K562 (cell line): ENCODE measurements at regions not wholly inside any gene's neighbourhood (a gene's known extent, or its start where the extent isn't known, plus 50 kb on each side); places are given as distances from the start of the nearest gene placed in this dataset.

Experiments used
- ATAC-seq: fragments of 200-7000 bp; cut with Tn5 transposase; 3 replicates; pipeline ENCODE4 v1.9.1; 2020; ENCODE audit warnings: moderate library complexity
- BruUV-seq: library from RNA; stranded (reverse); fragments of 400-500 nt; replicated peaks from 2 replicates; lab custom pipeline; 2021; lab: Mats Ljungman, UMichigan
- CTCF ChIA-PET: fragments of 300-600 bp; formaldehyde crosslinking; extraction: SDS; loops from one replicate; lab custom pipeline; 2021; ENCODE audit warnings: low intra/inter-chr PET ratio; lab: Yijun Ruan, JAX
- POLR2A ChIA-PET: fragments of 300-600, 350-650 bp; sonication (Branson Sonifier 250); formaldehyde crosslinking; extraction: SDS; loops from one replicate; lab custom pipeline; 2021; ENCODE audit warnings: antibody characterized with exemption, inconsistent platforms; lab: Yijun Ruan, JAX
- DNase-seq, 4 experiments: peaks; one replicate each; pipeline versions ENCODE4 v3.0.0 to v3.0.0-alpha.2; 2011 to 2018; ENCODE audit warnings: low spot score in 3 of 4, mixed read lengths in 3 of 4; ENCODE audit errors: extremely low read depth in 1 of 4
- FAIRE-seq: peaks from 2 replicates; lab custom pipeline; 2011; peaks lifted over from hg19 to GRCh38; lab: Jason Lieb, UNC
- H2AFZ ChIP-seq: 2 replicates; pipeline ENCODE4 v1.6.0; 2011; ENCODE audit warnings: low read depth, low read length, control low read depth, inconsistent platforms
- H3K27ac ChIP-seq: fragments of 200-600 bp; 3 replicates; pipeline ENCODE4 v1.8.0; 2011; ENCODE audit warnings: low read depth, mild to moderate bottlenecking, control low read depth, inconsistent platforms, low read length, moderate library complexity, mixed read lengths; ENCODE audit errors: extremely low read depth
- H3K27me3 ChIP-seq, 2 experiments: fragments of 300-600 bp in 1 of 2; 2 replicates in 1 of 2; 3 replicates in 1 of 2; pipeline versions ENCODE4 v1.6.0 to v1.8.0; 2011; ENCODE audit warnings: inconsistent platforms in 2 of 2, low read length in 2 of 2, mild to moderate bottlenecking in 1 of 2, mixed read lengths in 1 of 2, moderate library complexity in 1 of 2; ENCODE audit not compliant: control insufficient read depth in 2 of 2, insufficient read depth in 2 of 2
- H3K36me3 ChIP-seq: fragments of 300-600 bp; 3 replicates; pipeline ENCODE4 v1.8.0; 2011; ENCODE audit warnings: mild to moderate bottlenecking, low read length, inconsistent platforms; ENCODE audit not compliant: control insufficient read depth, insufficient read depth
- H3K4me1 ChIP-seq, 2 experiments: fragments of 200-600 bp in 1 of 2; replicated peaks in 1 of 2; 2 replicates in 1 of 2; 3 replicates in 1 of 2; pipeline versions ENCODE4 v1.5.1 to v1.8.0; 2011; ENCODE audit warnings: inconsistent platforms in 2 of 2, low read length in 2 of 2, mild to moderate bottlenecking in 1 of 2, mixed read lengths in 1 of 2, moderate library complexity in 1 of 2; ENCODE audit not compliant: control insufficient read depth in 2 of 2, insufficient read depth in 2 of 2
- H3K4me2 ChIP-seq: 2 replicates; pipeline ENCODE4 v1.6.1; 2011; ENCODE audit warnings: low read length, control low read depth, inconsistent platforms, mixed read lengths; ENCODE audit not compliant: insufficient read depth
- H3K4me3 ChIP-seq: fragments of 200-600 bp; sonication (generic), shearing (Covaris generic); 2 replicates; pipeline ENCODE4 v1.5.1; 2016; ENCODE audit warnings: control low read depth, inconsistent platforms
- H3K79me2 ChIP-seq: fragments of 200-600 bp; 3 replicates; pipeline ENCODE4 v1.8.0; 2011; ENCODE audit warnings: low read length, inconsistent platforms; ENCODE audit not compliant: control insufficient read depth, insufficient read depth
- H3K9ac ChIP-seq, 2 experiments: 2 replicates each; pipeline versions ENCODE4 v1.6.0 to v1.6.1; 2011; ENCODE audit warnings: low read depth in 2 of 2, low read length in 2 of 2, control low read depth in 1 of 2, inconsistent platforms in 1 of 2, mild to moderate bottlenecking in 1 of 2, mixed read lengths in 1 of 2; ENCODE audit not compliant: insufficient read depth in 1 of 2
- H3K9me1 ChIP-seq: one replicate; pipeline ENCODE4 v1.6.0; 2011; ENCODE audit warnings: inconsistent platforms, mild to moderate bottlenecking, low read length, moderate library complexity; ENCODE audit not compliant: control insufficient read depth, insufficient read depth
- H3K9me3 ChIP-seq: replicated peaks from 2 replicates; pipeline ENCODE4 v1.5.1; 2011; ENCODE audit warnings: low read depth, low read length, inconsistent platforms; ENCODE audit not compliant: control insufficient read depth, insufficient read depth
- H4K20me1 ChIP-seq: replicated peaks from 2 replicates; pipeline ENCODE4 v1.6.1; 2011; ENCODE audit warnings: low read length, inconsistent platforms, mixed read lengths; ENCODE audit not compliant: control insufficient read depth, insufficient read depth
- CXXC5 ChIP-seq: fragments of 250-450 bp; sonication (Bioruptor Pico); IDR thresholded peaks from 2 replicates; pipeline ENCODE4 v1.8.0; 2022; ENCODE audit warnings: inconsistent platforms, mild to moderate bottlenecking, moderate library complexity
- ELF2 ChIP-seq: fragments of 250-450 bp; sonication (Bioruptor Pico); IDR thresholded peaks from 2 replicates; pipeline ENCODE4 v1.5.0; 2021; ENCODE audit warnings: mild to moderate bottlenecking
- HNRNPUL1 ChIP-seq: fragments of 200-400 bp; formaldehyde crosslinking; IDR thresholded peaks from 2 replicates; pipeline ENCODE4 v1.6.1; 2017; ENCODE audit warnings: low read length
- SRSF3 ChIP-seq: fragments of 200-400 bp; formaldehyde crosslinking; IDR thresholded peaks from 2 replicates; pipeline ENCODE4 v1.6.1; 2016; ENCODE audit warnings: mild to moderate bottlenecking, low read length, moderate library complexity; ENCODE audit not compliant: insufficient read depth
- THRAP3 ChIP-seq: fragments of 450-650 bp; IDR thresholded peaks from 2 replicates; pipeline ENCODE4 v1.6.1; 2016; ENCODE audit warnings: mild to moderate bottlenecking, inconsistent platforms, borderline replicate concordance
- ZNF324 ChIP-seq: fragments of 250-450 bp; sonication (Bioruptor Pico); IDR thresholded peaks from 2 replicates; pipeline ENCODE4 v1.4.0; 2020; ENCODE audit warnings: mild to moderate bottlenecking
- WGBS: fragments of 100-300 bp; shearing (Covaris generic); methylation state at CpG from one replicate; pipeline ENCODE4 v1.1.6; 2016; ENCODE audit warnings: low coverage, mixed read lengths; ENCODE audit not compliant: insufficient coverage; ENCODE audit errors: missing lambda C conversion rate; 5-methylcytosine and 5-hydroxymethylcytosine counted together
- in situ Hi-C: fragments of 300-500 bp; cut with MboI; formaldehyde crosslinking; loops from 4 replicates; pipeline ENCODE4 v1.15.0; 2018; ENCODE audit warnings: inconsistent platforms, mixed read lengths
- intact Hi-C: fragments of 100-400 bp; cut with micrococcal nuclease; formaldehyde crosslinking; loops from 2 replicates; pipeline ENCODE4 v1.14.2; 2022
- TF ChIP-seq, protein P1 (sequence below): fragments of 450-650 bp; formaldehyde crosslinking; IDR thresholded peaks from 2 replicates; pipeline ENCODE4 v1.4.0; 2020; ENCODE audit warnings: mild to moderate bottlenecking, mixed read lengths

DNA sequence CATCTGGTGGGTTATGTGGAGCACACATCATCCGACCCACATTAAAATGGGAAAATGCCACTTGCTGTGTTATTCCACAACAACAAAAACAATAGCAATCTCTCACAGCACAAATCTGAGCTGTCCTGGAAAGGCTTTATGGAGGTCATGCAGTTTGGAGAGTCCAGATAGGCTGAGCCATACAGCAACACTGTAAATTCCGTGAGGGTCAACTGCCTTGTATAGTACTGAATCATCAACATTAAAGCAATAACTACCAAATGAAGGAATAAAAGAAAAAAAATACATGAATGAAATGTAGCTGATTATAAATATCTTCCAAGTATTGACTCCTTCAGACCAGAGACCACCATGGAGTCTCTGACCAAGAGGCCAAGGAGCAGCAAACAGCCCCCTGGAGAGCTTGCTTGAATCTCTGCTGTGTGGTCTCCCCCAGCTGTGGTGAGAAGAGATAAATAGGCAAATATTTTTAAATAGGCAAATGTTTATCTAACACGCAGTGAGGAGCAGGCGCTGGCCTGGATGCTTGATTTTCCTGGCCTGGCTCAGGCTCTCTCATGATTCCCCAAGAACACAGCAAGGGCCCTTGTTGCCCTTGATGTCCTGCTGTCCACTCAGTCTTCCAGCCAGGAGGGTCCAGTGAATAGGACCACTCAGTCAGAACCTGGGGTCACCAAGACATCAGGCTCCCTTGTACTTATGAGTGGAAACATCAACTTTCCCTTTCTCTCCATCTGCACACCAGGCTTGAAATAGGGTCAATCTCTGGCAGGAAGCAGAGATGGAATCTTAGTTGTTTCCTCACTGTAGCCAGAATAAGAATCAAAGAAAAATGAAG, 1021.3 kb downstream of the XPNPEP1 start:
- no TSS peak for BruUV-seq
- Histone ChIP-seq H4K20me1 (no peaks in the 10 kb centered on the region), H3K27ac (no peak overlapping the region), H3K4me3 (no peak overlapping the region), H3K27me3 (no peaks in the 10 kb centered on the region), H2AFZ (no peak overlapping the region), H3K9ac (no peak overlapping the region), H3K36me3 (no peaks in the 10 kb centered on the region), H3K4me1 (no peaks in the 10 kb centered on the region), H3K9me1 (no peaks in the 10 kb centered on the region), H3K4me2 (no peak overlapping the region), H3K79me2 (no peaks in the 10 kb centered on the region), H3K9me3 (no peaks in the 10 kb centered on the region)
- no peak for FAIRE-seq
- in situ Hi-C loops (no loop called here), intact Hi-C loops (no loop called here)
- ChIA-PET CTCF (no interaction called here), POLR2A (interaction anchor here (0.6 kb wide), 1 partner anchor 950 kb away, joined by 4 read pairs; no protein-coding TSS in a partner anchor)
- 3% methylated on average over 4 of the region's 4 CpGs for WGBS
- TF ChIP-seq, protein P1, sequence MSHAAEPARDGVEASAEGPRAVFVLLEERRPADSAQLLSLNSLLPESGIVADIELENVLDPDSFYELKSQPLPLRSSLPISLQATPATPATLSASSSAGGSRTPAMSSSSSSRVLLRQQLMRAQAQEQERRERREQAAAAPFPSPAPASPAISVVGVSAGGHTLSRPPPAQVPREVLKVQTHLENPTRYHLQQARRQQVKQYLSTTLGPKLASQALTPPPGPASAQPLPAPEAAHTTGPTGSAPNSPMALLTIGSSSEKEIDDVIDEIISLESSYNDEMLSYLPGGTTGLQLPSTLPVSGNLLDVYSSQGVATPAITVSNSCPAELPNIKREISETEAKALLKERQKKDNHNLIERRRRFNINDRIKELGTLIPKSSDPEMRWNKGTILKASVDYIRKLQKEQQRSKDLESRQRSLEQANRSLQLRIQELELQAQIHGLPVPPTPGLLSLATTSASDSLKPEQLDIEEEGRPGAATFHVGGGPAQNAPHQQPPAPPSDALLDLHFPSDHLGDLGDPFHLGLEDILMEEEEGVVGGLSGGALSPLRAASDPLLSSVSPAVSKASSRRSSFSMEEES (CRISPR knock-in tag): no peak
- TF ChIP-seq ELF2 (CRISPR knock-in tag): no peak
- no peak for TF ChIP-seq CXXC5
- no peak for TF ChIP-seq HNRNPUL1
- no peak for TF ChIP-seq ZNF324 (CRISPR knock-in tag)
- no peak for TF ChIP-seq THRAP3
- no peak for TF ChIP-seq SRSF3
- no peak for DNase-seq
- no peak for ATAC-seq
